ENCODE measurements at regions not wholly inside any gene's neighbourhood (a gene's known extent, or its start where the extent isn't known, plus 50 kb on each side); places are given as distances from the start of the nearest gene placed in this dataset.
"Not testable (repeated sequence)": the region's sequence is repeated elsewhere in the genome, so short reads cannot be mapped to it uniquely, and the experiment has no call there.

DNA sequence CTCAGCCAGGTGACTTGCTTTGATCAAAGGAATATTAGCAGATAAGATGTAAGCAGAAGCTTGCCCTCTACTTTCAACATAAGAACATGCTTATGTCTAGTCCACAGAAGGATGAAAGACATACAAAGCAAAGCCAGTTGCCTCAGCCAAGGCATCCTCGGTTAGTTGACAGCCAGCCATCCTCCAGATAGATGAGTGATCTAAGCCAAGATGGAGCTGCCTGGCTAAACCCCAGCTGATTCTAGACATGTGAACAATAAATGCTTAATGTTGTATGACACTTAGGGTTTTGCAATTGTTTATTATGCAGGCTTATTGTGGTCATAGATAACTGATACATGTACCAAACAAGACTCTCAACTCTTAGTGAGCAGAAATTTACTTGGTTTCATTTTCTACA lies 157.6 kb upstream of the TMTC2 start:
- DNase-seq, result no peak

DNA sequence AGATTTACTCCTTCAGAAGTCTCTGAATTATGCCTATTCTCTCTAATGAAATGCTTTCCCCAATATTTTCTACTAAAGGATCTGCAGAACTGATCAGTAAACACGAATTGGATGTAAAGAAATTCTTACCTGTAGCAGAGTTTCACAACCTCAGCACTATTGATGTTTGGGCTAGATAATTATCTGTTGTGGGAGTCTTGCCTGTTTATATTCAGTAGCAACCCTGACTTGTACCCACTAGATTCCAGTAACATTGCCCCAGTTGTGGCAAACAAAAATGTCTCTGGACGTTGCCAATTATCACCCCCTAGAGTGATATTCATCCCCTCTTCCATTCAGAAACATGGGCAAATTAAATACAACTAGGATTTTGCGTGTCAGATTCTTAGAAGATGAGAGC lies 156.8 kb upstream of the TMTC2 start:
- no peak for DNase-seq

DNA sequence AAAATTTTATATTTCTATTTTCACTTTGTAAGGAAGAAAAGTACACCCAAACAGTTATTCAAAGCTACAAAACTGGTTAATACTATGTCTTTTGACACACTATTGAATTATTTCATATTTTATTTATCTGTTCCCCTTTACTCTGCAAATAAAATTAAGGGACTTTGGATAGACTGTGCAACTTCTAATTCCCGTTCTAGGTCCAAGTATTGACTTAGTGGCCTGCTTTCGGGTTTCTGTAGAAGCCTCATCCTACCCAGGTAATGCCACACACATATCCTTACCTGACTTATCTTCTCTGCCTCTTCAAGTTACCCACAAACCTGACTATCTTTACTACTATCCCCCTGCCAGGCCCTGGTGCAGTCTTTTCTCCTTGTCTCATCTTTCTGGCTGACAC lies 156.3 kb upstream of the TMTC2 start:
- DNase-seq, result no peak

DNA sequence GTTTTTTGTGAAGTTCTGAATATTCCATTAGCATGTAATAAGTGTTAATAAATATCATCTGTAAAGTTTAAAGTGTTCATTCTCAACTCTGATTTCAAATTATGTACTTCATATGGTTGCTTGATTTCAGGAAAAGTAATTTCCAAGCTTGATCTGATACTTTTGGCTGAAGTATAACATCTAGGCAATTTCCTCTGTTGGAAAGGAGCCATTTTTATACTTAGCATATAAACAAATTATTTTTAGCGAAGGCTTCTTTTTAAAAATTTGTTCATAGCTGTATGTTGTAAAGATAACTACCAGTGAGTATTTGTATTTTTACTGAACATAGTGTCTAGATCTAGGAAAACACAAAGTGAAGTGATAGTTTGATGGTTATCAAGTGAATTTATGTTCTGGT lies 153.4 kb upstream of the TMTC2 start:
- DNase-seq, result no peak

DNA sequence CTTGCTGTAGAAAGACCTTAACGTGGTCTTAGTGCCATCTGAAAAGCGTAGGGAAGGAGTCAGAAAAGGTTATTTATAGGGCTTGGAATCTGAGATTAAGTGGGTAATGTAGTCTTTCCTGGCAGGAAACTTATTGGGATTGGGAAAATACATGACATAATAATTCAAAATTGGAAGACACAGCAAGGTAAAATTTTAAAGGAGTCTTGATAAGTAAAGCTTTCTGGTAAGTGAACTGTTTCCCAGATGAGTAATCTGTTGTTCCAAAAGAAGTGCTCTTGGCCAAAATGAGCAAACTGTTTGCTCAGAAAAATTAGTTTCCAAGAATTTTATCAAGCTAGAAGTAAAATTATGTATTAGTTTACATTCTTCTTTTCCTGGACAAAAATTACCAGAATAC lies 149.3 kb upstream of the TMTC2 start:
- DNase-seq, result no peak

DNA sequence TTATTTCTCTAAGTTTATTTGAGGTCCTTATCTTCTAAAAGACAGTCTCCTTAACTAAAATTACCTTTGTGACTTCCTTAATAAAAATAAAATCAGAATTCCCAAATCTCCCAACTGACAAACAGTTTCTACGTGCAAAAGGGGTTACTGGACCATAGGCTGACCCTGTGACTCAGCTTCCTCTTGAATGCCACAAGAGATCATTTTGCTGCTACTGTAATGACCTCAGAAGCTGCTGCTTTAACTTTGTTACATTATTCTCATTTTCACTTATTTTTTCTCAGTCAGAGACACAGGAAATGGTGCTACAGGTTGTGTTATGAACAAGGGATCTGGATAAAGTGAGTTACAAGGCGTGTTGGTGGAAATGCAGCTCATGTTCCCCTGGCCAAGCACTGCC lies 132.2 kb upstream of the TMTC2 start:
- DNase-seq, result no peak

DNA sequence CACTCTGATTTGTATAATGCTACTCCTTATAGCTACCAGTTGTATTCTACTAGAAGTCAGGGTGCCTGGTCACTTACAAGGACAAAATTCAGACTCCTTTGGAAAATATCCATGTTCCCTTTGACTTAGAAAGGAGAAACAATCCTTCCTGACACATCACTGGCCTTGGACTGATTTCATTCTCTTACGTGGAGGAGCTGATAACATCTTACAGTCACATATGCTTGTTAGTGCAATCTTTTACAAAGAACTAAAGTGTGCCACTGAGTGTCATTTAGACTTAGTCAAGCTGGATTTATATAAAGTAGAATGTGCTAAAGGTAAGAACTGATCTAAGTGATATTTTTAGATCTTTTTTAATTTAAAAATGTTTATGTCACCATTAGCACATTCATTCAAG lies 131.0 kb upstream of the TMTC2 start:
- no peak for DNase-seq

DNA sequence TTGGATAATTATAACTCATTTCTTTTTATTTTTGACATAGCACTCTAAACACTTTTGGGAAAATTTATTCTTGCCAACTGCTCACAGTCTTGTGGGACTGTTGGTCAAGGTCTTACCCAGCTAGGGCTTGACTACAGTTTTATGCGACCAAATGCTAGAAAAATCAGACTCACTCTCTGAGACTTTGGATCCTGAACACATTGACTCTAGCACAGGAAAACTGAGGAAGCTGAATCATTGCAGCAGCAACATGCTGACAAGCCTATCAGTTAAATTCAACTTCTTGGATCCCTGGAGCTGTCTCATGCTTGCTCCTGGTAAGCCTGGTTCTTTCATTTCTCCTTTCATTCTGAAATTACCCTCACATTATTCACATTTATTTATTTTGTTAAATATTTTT lies 120.7 kb upstream of the TMTC2 start:
- DNase-seq, result no peak

DNA sequence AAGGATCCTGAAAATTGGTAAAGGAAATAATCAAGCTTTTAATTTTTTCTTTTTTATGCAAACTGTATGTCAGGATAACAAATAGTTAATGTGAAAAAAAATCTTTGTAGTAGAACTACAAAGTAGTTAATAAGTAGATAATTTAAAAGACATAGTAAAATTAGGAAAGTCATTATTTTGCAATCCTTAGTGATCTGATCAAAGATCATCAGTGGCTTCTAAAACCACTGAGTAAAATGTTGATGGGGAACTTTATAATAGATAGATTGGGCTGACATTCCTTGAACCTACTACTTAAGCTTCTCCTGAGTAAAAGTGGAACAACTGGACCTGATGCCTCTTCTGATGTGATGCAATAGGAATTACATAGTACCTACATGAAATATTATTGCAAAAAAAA lies 119.0 kb upstream of the TMTC2 start:
- DNase-seq, result no peak

DNA sequence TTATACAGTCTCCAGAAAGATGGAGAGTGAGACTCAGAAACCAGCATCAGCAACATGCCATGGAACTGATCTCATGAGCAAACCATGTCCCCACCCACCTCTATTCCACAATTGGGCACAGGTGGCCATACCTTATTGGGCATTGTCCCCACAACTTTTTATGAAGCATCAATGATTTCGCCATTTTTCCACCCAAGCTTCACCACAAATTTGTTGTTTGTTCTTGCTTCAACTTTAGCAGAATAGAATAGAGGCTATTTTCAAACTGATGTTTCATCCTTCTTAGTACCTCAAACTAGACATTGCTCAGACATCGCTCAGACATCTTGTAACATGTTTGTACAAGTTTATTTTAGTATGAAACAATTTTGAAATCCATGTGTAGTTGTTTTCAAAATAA lies 112.5 kb upstream of the TMTC2 start:
- DNase-seq, result no peak

DNA sequence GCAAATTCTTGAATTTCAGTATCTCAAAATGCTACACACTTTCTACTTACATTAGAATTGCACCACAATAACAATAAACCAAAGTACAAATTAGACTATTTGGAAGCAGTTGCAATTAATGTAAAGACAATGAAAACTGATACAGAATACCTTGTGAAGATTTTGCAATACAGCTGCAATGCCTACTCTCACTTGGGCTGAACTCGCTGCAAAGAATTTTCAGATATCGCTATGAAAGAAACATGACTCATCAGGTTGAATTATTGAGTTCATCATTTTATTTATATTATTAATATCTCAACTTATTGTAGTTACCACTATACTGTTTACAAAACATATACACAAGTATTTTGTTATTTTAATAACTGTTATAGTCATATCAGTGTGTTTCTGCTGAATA lies 108.0 kb upstream of the TMTC2 start:
- no peak for DNase-seq

DNA sequence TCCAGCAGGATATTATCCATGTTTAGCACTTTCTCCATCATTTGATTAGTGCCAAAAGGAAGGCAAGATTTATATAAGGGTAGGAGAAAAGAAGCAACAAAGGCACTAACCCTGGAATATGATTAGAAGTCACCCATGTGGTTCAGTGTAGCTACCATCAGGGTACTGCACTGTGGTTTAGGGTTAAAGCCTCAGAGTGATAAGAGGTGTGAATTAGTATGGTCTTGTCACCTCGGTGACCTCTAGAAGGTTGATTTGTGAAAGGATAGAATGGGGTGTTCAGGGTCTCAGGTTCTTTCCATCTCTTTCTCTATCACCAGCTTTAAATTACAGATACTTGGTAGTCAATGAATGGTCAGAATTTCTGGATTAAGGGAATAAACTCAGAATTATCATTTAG lies 103.0 kb upstream of the TMTC2 start:
- DNase-seq, result no peak

DNA sequence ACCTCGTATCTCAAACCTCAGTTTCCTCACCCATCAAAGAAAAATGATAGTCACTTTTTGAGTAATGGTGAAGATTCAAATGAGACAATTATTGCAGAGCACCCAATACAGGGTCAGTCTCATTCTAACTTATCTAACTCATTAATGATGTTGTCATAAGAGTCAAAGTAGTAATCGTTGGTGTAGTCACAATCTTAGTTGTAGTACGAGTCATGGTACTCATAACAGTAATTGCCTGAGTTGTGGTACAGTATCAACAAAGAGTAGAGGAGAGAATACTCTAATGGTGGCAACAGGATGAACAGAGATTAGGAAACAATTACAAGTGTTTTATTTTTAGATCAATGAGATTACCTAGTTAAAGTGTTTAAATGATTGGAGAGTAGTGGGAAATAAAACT lies 93.6 kb upstream of the TMTC2 start:
- no peak for DNase-seq

DNA sequence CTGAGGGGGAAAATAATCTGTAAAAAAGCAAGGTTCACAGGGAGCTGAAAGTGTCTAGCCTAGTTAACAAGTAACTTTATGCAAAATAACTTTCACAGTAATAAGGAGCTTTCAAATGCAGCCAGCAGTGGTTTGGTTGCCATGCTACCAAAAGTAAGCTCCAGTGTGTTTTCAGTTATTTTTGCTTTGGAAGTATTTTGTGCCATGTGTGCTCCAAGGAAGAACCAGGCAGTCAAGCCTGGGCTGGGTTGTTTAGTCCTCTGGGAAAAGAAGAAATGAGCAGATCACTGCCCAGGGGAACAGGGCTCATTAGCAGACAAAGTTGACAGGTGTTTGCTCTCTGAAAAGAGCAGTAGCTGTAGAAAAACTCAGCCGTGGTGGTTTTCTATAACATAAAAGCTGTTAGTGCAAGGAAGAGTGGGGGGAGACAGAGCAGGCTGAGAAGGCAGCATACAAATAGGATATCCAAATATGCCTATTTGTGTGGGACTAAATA lies 92.8 kb upstream of the TMTC2 start:
- DNase-seq, result no peak

DNA sequence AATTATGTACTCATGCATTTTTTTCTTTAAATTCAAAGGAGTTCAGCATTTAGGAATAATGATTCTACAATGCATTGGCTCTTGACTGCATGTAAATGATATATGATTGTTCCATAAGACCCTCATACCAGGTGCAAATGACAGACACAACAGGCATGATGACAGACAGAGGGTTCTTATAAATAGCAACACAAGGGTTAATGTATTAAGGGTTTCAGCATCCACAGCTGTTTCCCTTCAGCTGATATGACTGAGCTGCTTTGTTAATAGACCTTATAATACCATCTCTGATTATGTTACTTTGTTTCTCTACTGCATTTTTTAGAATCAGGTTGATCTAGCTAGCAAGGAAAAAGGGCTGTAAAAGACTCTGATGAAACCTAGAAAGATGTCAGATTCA lies 90.8 kb upstream of the TMTC2 start:
- DNase-seq, result no peak

DNA sequence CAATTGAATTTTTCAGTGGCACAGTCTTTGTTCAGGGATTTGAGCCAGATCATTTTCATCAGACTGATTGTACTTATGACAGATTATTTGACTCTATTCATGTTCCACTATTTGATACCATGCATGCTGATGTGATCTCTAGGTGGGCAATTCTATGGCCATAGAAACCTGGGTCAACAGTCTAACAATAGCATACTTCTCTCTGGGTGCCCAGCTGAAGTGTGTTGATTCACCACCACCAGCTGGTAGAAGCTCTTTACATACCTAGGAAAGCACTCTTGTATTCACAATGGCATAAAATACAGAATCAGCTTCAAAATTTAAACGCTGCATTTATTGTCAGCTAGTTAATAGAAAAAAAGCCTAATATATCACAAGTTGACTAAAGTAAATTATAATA lies 90.2 kb upstream of the TMTC2 start:
- peak; percentile 67 for DNase-seq

DNA sequence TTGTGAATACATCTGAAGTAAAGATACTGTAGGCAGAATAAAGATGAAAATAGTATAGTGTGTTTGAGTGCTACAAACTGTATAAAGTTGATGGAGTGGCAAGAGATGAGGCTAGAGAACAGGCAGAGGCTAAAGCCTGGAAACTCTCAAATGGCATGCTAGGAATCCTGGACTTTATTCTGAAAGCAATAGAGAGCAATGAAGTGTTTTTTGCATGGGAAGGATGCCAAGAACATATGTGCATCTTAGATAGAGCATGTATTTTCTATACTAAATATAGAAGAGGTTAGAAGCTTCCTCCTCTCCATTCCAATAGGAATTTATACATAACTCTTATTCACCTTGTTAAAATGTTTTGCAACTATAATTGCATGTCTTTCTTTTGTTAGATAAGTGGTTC lies 86.3 kb upstream of the TMTC2 start:
- DNase-seq, result no peak

DNA sequence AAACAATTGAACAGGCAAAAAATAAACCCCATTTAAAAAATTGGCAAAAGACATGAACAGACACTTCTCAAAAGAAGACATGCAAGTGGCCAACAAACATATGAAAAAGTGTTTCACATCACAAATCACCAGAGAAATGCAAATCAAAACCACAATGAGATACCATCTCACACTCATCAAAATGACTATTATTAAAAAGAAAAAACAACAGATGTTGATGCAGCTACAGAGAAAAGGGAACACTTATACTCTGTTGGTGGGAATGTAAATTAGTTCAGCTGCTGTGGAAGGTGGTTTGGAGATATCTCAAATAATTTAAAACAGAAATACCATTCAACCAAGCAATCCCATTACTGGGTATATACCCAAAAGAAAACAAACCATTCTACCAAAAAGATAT lies 83.1 kb upstream of the TMTC2 start:
- not testable (repeated sequence) for DNase-seq

DNA sequence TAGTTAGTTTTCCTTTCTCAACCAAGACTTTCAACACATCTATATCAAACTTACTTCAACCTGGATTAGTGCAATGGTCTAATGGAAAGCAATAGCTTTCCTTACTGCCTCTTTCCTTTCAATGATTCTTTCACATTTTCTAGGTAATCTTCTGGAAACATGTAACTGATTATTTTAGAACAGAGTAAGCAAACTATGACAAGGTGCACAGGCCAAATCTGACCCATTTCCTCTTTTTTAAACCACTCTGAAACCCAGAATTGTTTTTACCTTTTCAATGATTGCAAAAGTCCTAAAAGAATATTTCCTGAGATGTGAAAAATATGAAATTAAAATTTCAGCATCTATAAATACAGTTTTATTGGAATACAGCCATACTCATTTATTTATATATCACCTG lies 81.6 kb upstream of the TMTC2 start:
- no peak for DNase-seq

DNA sequence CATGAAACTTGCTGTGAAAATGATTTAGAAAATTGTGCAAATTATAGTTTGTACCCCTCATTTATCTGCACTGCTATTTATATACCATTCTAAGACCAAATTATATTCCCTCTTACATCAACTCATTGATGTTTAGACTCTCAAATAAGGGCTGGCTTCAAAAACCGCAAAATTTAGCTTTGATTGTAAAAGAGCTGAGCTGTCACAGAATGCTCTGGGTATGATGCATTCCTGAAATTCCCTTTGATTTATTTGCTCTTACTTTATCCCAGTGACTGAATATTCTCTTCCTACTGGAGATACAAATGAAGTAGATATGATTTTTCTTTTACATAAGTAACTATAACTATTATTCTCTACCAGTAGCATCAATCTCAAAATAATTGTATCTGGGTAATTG lies 78.0 kb upstream of the TMTC2 start:
- no peak for DNase-seq

DNA sequence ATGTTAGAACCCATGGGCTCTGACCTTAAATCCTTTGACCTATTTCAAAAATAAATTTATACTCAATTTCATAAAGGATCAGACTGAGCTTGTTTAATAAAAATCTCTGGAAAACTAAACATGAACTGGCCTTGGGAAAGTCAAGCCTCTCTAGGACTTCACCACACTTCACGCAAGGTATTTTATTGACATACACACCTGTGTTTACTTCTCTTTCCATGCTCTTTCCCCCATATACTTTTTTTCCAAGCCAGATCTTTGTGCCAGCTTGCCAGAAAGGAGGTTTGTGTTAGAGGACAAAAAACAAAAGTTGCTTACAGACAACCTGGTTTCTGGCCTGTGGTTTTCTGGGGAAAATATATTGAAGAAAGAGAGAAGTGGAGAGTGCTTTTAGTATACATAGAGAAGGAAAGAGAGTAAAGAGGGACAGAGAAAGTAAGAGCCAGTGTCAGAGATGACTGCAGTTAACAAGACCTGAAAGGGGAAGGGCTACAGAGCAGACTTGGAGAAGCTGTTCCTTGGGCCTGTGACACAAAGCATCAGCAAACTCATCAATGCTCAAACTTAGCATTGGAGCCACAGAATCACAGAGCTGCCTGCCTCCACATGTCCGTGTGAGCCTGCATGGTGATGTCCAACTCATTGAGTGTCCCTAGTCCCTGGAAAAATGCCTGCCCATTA lies 77.3 kb upstream of the TMTC2 start:
- no peak for DNase-seq

DNA sequence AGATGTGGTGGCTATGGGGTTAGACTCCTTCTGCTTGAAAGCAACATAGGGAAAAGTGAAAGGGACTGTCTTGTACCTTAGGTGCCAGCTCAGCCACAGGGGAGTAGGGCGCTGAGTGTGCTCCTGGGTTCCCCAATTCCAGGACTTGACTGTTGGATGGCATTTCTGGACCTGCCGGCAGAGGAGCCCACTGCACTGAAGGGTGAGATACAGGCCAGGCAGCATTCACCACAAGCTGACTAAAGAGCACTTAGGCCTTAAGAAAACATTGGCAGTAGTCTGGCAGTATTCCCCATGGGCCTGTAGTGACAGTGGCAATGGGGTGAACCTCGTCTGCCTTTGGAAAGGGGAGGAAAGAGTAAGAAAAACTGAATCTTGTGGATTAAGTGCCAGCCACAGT lies 67.1 kb upstream of the TMTC2 start:
- no peak for DNase-seq

DNA sequence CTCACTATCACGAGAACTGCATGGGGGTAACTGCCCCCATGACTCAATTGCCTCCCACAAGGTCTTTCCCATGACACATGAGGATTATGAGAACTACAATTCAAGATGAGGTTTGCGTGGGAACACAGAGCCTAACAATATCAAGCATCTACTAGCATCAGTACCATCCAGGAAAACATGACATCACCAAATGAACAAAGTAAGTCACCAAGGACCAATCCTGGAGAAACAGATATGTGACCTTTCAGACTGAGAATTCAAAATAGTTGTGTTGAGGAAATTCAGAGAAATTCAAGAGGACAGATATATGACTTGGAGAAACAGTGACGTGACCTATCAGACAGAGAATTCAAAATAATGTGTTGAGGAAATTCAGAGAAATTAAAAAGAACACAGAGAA lies 65.8 kb upstream of the TMTC2 start:
- no peak for DNase-seq

DNA sequence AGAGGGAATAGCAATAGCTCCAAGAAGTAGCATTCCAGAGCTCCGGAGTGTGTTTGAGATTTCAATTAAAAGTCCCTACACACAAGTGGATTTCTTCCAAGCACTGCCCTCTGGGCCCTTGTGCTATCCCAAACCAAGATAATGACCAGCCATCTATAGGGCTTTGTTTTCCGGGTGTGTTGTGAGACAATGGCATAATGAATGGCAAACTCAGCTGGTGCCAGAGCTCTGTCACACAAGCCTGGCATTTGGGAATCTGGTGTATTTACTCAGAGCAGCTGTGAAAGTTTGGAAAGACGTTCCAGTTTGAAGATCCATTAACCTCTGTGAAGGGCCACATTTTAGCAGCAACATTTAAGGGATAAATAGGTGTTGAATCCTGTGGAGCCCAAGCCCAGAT lies 61.2 kb upstream of the TMTC2 start:
- no peak for DNase-seq

DNA sequence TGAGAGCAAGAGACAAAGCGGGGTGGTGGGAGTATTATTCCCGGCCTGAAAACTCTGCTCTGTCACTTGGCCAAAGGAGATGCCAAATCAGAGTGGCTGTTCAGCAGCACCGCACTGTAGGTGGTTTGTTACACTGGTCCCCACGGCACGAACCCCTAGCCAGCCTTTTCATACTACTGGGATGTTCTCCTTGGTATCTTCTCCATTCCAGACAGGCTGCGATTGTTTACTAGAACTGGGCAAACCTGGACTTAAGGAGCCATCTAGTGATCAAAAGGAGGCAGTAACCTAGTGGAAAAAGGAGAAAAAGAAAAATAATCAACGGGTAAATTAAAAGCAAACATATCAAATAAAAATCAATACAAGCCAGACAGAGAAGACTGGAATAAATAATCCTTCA lies 58.9 kb upstream of the TMTC2 start:
- no peak for DNase-seq

All from NCI-H510A (cell line).